CD4-positive, alpha-beta T cell treated with Interleukin-12 subunit alpha and Interleukin-12 subunit beta, for 1 hour (primary cell): ENCODE measurements at regions not wholly inside any gene's neighbourhood (a gene's known extent, or its start where the extent isn't known, plus 50 kb on each side); places are given as distances from the start of the nearest gene placed in this dataset.
A peak's percentile ranks its signal among the peaks of the same experiment; 100 is the strongest.

ENCODE experiments used
- DNase-seq: peaks from one replicate; pipeline ENCODE4 v3.0.0-alpha.2; 2020

GRCh38 chr9:115587310-115587709 is 469.4 kb upstream of the TNC start:
- no peak for DNase-seq

- DNase-seq = no peak
Measured at GRCh38 chr9:115590011-115590410, 472.1 kb upstream of the TNC start.

GRCh38 chr9:115591584-115591984 is 473.6 kb upstream of the TNC start:
- DNase-seq = no peak

- peak; percentile 13 for DNase-seq
Measured at GRCh38 chr9:115593587-115594091, 475.7 kb upstream of the TNC start.

- no peak for DNase-seq
Measured at GRCh38 chr9:115594557-115594956, 476.6 kb upstream of the TNC start.

GRCh38 chr9:115596021-115596745 is 478.2 kb upstream of the TNC start:
- no peak for DNase-seq

GRCh38 chr9:115596746-115597080 is 478.8 kb upstream of the TNC start:
- no peak for DNase-seq

- DNase-seq = no peak
Measured at GRCh38 chr9:115597330-115597895, 479.5 kb upstream of the TNC start.

GRCh38 chr9:115598751-115599150 is 480.8 kb upstream of the TNC start:
- DNase-seq = no peak

GRCh38 chr9:115599898-115600297 is 481.9 kb upstream of the TNC start:
- DNase-seq = no peak

- no peak for DNase-seq
Measured at GRCh38 chr9:115601434-115601833, 483.5 kb upstream of the TNC start.

- DNase-seq = no peak
Measured at GRCh38 chr9:115604831-115605483, 487.0 kb upstream of the TNC start.

- no peak for DNase-seq
Measured at GRCh38 chr9:115606838-115607237, 488.9 kb upstream of the TNC start.

GRCh38 chr9:115614326-115614999 is 496.5 kb upstream of the TNC start:
- DNase-seq = no peak

GRCh38 chr9:115615000-115615401 is 497.0 kb upstream of the TNC start:
- no peak for DNase-seq

GRCh38 chr9:115615821-115616665 is 498.1 kb upstream of the TNC start:
- no peak for DNase-seq

GRCh38 chr9:115616666-115617239 is 498.8 kb upstream of the TNC start:
- no peak for DNase-seq

GRCh38 chr9:115625251-115625650 is 507.3 kb upstream of the TNC start:
- DNase-seq = no peak

- no peak for DNase-seq
Measured at GRCh38 chr9:115625954-115626353, 508.0 kb upstream of the TNC start.

- no peak for DNase-seq
Measured at GRCh38 chr9:115627511-115627910, 509.6 kb upstream of the TNC start.

- DNase-seq = no peak
Measured at GRCh38 chr9:115628426-115628825, 510.5 kb upstream of the TNC start.
